ENCODE measurements at regions not wholly inside any gene's neighbourhood (a gene's known extent, or its start where the extent isn't known, plus 50 kb on each side); places are given as distances from the start of the nearest gene placed in this dataset.
"Not testable (repeated sequence)": the region's sequence is repeated elsewhere in the genome, so short reads cannot be mapped to it uniquely, and the experiment has no call there.

GRCh38 chr11:71109186-71109585 lies 143.2 kb downstream of the SHANK2 start:
- DNase-seq: peak in 3 of 10 donors; percentile 44 to 61 (median 56)
- intact Hi-C loops (cut with DNase I): no loop called here

- intact Hi-C loops (cut with DNase I): no loop called here
- peak in 2 of 10 donors; percentile 64 to 70 for DNase-seq
Observed at GRCh38 chr11:71108013-71108865, 144.1 kb downstream of the SHANK2 start.

GRCh38 chr11:71106671-71107070 lies 145.7 kb downstream of the SHANK2 start:
- intact Hi-C loops (cut with DNase I): no loop called here
- DNase-seq: peak in 2 of 10 donors; percentile 2 to 26

GRCh38 chr11:71103266-71103665 lies 149.1 kb downstream of the SHANK2 start:
- intact Hi-C loops (cut with DNase I): no loop called here
- DNase-seq: peak in 2 of 10 donors; percentile 39

GRCh38 chr11:71102251-71102995 lies 150.0 kb downstream of the SHANK2 start:
- intact Hi-C loops (cut with DNase I): no loop called here
- peak in 3 of 10 donors; percentile 49 to 59 (median 56) for DNase-seq

GRCh38 chr11:71101606-71102005 lies 150.8 kb downstream of the SHANK2 start:
- DNase-seq: peak in 3 of 10 donors; percentile 27 to 81 (median 53)
- intact Hi-C loops (cut with DNase I): no loop called here

- DNase-seq: peak in 2 of 10 donors; percentile 43 to 46
- intact Hi-C loops (cut with DNase I): no loop called here
Observed at GRCh38 chr11:71101046-71101445, 151.3 kb downstream of the SHANK2 start.

- intact Hi-C loops (cut with DNase I): no loop called here
- DNase-seq: peak in 2 of 10 donors; percentile 5 to 54
Observed at GRCh38 chr11:71098776-71099175, 153.6 kb downstream of the SHANK2 start.

GRCh38 chr11:71097506-71098240 lies 154.7 kb downstream of the SHANK2 start:
- peak in 3 of 10 donors; percentile 43 to 78 (median 46) for DNase-seq
- intact Hi-C loops (cut with DNase I): no loop called here

- intact Hi-C loops (cut with DNase I): no loop called here
- peak in 2 of 10 donors; percentile 37 to 42 for DNase-seq
Observed at GRCh38 chr11:71096751-71097388, 155.5 kb downstream of the SHANK2 start.

GRCh38 chr11:71095294-71095850 lies 157.0 kb downstream of the SHANK2 start:
- intact Hi-C loops (cut with DNase I): no loop called here
- peak in 1 of 10 donors; percentile 24 for DNase-seq

GRCh38 chr11:71094296-71095077 lies 157.9 kb downstream of the SHANK2 start:
- peak in 3 of 10 donors; percentile 38 to 80 (median 55) for DNase-seq
- intact Hi-C loops (cut with DNase I): no loop called here

- peak in 3 of 10 donors; percentile 32 to 65 (median 55) for DNase-seq
- intact Hi-C loops (cut with DNase I): no loop called here
Observed at GRCh38 chr11:71093783-71094182, 158.6 kb downstream of the SHANK2 start.

GRCh38 chr11:71091506-71092265 lies 160.7 kb downstream of the SHANK2 start:
- DNase-seq: peak in 3 of 10 donors; percentile 55 to 69 (median 62)
- intact Hi-C loops (cut with DNase I): no loop called here

GRCh38 chr11:71089571-71089970 lies 162.8 kb downstream of the SHANK2 start:
- intact Hi-C loops (cut with DNase I): no loop called here

GRCh38 chr11:71088314-71089215 lies 163.8 kb downstream of the SHANK2 start:
- intact Hi-C loops (cut with DNase I): not testable (repeated sequence)
- DNase-seq: peak in 2 of 10 donors; percentile 69 to 76

More at GRCh38 chr11:71089571-71089970, 162.8 kb downstream of the SHANK2 start:
- DNase-seq: peak in 2 of 10 donors; percentile 54

- intact Hi-C loops (cut with DNase I): no loop called here
- DNase-seq: peak in 7 of 10 donors; percentile 18 to 90 (median 33)
Observed at GRCh38 chr11:71086687-71087258, 165.6 kb downstream of the SHANK2 start.
